ENCODE measurements at regions not wholly inside any gene's neighbourhood (a gene's known extent, or its start where the extent isn't known, plus 50 kb on each side); places are given as distances from the start of the nearest gene placed in this dataset.

DNA sequence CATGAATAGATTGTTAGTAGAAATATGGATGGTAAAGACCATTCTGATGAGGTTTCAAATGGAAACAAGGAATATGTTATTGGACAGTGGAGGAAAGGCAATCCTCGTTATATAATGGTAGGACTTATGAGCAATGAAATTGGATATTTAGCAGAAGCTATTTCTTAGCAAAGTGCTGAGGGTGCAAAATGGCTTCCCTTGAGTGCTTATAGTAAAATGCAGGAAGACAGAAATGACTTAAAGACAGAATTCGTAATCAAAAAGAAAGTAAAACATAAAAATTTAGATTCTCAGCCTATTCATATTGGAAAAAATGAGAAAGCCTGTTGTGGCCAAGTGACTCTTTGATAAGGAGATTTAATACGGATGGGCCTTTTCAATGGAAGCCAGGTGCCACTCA, 102.1 kb upstream of the ADRA1B start:
- no peak for TF ChIP-seq POLR2AphosphoS5 (IDR thresholded peaks at IDR 0.05; ENCODE audit: low read depth)
- TF ChIP-seq, protein P1, sequence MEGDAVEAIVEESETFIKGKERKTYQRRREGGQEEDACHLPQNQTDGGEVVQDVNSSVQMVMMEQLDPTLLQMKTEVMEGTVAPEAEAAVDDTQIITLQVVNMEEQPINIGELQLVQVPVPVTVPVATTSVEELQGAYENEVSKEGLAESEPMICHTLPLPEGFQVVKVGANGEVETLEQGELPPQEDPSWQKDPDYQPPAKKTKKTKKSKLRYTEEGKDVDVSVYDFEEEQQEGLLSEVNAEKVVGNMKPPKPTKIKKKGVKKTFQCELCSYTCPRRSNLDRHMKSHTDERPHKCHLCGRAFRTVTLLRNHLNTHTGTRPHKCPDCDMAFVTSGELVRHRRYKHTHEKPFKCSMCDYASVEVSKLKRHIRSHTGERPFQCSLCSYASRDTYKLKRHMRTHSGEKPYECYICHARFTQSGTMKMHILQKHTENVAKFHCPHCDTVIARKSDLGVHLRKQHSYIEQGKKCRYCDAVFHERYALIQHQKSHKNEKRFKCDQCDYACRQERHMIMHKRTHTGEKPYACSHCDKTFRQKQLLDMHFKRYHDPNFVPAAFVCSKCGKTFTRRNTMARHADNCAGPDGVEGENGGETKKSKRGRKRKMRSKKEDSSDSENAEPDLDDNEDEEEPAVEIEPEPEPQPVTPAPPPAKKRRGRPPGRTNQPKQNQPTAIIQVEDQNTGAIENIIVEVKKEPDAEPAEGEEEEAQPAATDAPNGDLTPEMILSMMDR (IDR thresholded peaks at IDR 0.05; ENCODE audit: insufficient read depth, low read length), result no peak
- TF ChIP-seq, protein P2, sequence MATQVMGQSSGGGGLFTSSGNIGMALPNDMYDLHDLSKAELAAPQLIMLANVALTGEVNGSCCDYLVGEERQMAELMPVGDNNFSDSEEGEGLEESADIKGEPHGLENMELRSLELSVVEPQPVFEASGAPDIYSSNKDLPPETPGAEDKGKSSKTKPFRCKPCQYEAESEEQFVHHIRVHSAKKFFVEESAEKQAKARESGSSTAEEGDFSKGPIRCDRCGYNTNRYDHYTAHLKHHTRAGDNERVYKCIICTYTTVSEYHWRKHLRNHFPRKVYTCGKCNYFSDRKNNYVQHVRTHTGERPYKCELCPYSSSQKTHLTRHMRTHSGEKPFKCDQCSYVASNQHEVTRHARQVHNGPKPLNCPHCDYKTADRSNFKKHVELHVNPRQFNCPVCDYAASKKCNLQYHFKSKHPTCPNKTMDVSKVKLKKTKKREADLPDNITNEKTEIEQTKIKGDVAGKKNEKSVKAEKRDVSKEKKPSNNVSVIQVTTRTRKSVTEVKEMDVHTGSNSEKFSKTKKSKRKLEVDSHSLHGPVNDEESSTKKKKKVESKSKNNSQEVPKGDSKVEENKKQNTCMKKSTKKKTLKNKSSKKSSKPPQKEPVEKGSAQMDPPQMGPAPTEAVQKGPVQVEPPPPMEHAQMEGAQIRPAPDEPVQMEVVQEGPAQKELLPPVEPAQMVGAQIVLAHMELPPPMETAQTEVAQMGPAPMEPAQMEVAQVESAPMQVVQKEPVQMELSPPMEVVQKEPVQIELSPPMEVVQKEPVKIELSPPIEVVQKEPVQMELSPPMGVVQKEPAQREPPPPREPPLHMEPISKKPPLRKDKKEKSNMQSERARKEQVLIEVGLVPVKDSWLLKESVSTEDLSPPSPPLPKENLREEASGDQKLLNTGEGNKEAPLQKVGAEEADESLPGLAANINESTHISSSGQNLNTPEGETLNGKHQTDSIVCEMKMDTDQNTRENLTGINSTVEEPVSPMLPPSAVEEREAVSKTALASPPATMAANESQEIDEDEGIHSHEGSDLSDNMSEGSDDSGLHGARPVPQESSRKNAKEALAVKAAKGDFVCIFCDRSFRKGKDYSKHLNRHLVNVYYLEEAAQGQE (IDR thresholded peaks at IDR 0.05; ENCODE audit: insufficient replicate concordance, low read depth), result no peak
- TF ChIP-seq GABPA (IDR thresholded peaks at IDR 0.05; ENCODE audit: low read depth), result no peak
